H1 (cell line): ENCODE measurements at regions not wholly inside any gene's neighbourhood (a gene's known extent, or its start where the extent isn't known, plus 50 kb on each side); places are given as distances from the start of the nearest gene placed in this dataset.
A peak's percentile ranks its signal among the peaks of the same experiment; 100 is the strongest.

Experiments used
- CTCF ChIA-PET: fragments of 300-600 bp; sonication (Branson Sonifier 250); formaldehyde crosslinking; loops from one replicate; lab custom pipeline; 2021; ENCODE audit not compliant: partially characterized antibody; lab: Charles Lee
- POLR2A ChIA-PET: fragments of 300-600 bp; sonication (Branson Sonifier 250); formaldehyde crosslinking; loops from one replicate; lab custom pipeline; 2021; ENCODE audit warnings: inconsistent platforms; ENCODE audit not compliant: partially characterized antibody; lab: Charles Lee
- DNase-seq, 2 experiments: peaks; one replicate each; pipeline versions ENCODE4 v3.0.0 to v3.0.0-alpha.2; 2010 to 2022; ENCODE audit warnings: low spot score in 2 of 2, low read depth in 1 of 2, mixed read lengths in 1 of 2
- FAIRE-seq: peaks from 2 replicates; lab custom pipeline; 2011; peaks lifted over from hg19 to GRCh38; lab: Jason Lieb, UNC
- H2AFZ ChIP-seq: 2 replicates; pipeline ENCODE4 v1.8.1; 2012; ENCODE audit warnings: low read length, inconsistent platforms
- H2AK5ac ChIP-seq: 2 replicates; pipeline ENCODE4 v1.6.1; 2013; ENCODE audit warnings: low read depth, low read length
- H2BK120ac ChIP-seq: replicated peaks from 2 replicates; pipeline ENCODE3; 2013; ENCODE audit warnings: low read depth, low read length, inconsistent platforms
- H2BK12ac ChIP-seq: 2 replicates; pipeline ENCODE4 v1.6.1; 2013; ENCODE audit warnings: low read depth, low read length
- H2BK15ac ChIP-seq: 2 replicates; pipeline ENCODE4 v1.6.1; 2013; ENCODE audit warnings: low read length
- H2BK20ac ChIP-seq: 2 replicates; pipeline ENCODE4 v1.6.1; 2013; ENCODE audit warnings: low read length
- H2BK5ac ChIP-seq: 2 replicates; pipeline ENCODE4 v1.6.1; 2013; ENCODE audit warnings: low read depth, low read length
- H3K14ac ChIP-seq: 2 replicates; pipeline ENCODE4 v1.6.1; 2013; ENCODE audit warnings: inconsistent platforms; ENCODE audit not compliant: insufficient read length
- H3K18ac ChIP-seq: 2 replicates; pipeline ENCODE4 v1.6.1; 2013; ENCODE audit warnings: low read length; ENCODE audit errors: extremely low read depth
- H3K23ac ChIP-seq: 2 replicates; pipeline ENCODE4 v1.6.1; 2013; ENCODE audit warnings: inconsistent platforms; ENCODE audit not compliant: insufficient read length
- H3K23me2 ChIP-seq: 2 replicates; pipeline ENCODE4 v1.6.1; 2013; ENCODE audit warnings: low read depth, low read length
- H3K27ac ChIP-seq: 2 replicates; pipeline ENCODE4 v1.6.1; 2011; ENCODE audit warnings: low read depth, low read length, inconsistent platforms
- H3K27me3 ChIP-seq, 4 experiments: replicated peaks in 1 of 4; 1 replicate in 1 of 4; 2 replicates in 3 of 4; pipeline versions ENCODE4 v1.6.1 to v1.8.1; 2011 to 2013; ENCODE audit warnings: low read length in 3 of 4, mild to moderate bottlenecking in 3 of 4, inconsistent platforms in 2 of 4, mixed read lengths in 2 of 4, moderate library complexity in 1 of 4; ENCODE audit not compliant: control insufficient read depth in 3 of 4, insufficient read depth in 3 of 4; ENCODE audit errors: extremely low read depth in 1 of 4
- H3K36me3 ChIP-seq, 4 experiments: 2 replicates each; pipeline versions ENCODE4 v1.6.1 to v1.8.1; 2011 to 2013; ENCODE audit warnings: mild to moderate bottlenecking in 4 of 4, low read length in 3 of 4, moderate library complexity in 2 of 4, control low read depth in 1 of 4, inconsistent platforms in 1 of 4; ENCODE audit not compliant: insufficient read depth in 4 of 4, control insufficient read depth in 2 of 4
- H3K4ac ChIP-seq: replicated peaks from 2 replicates; pipeline ENCODE3; 2013; ENCODE audit warnings: low read length, low read depth, mixed read lengths, inconsistent platforms; ENCODE audit not compliant: insufficient read length
- H3K4me1 ChIP-seq, 4 experiments: replicated peaks in 1 of 4; 1 replicate in 1 of 4; 2 replicates in 3 of 4; pipeline versions ENCODE4 v1.6.1 to v1.8.1; 2011 to 2013; ENCODE audit warnings: low read length in 3 of 4, inconsistent platforms in 2 of 4, mixed read lengths in 1 of 4; ENCODE audit not compliant: insufficient read depth in 4 of 4, control insufficient read depth in 3 of 4
- H3K4me2 ChIP-seq, 2 experiments: 2 replicates each; pipeline versions ENCODE4 v1.6.1 to v1.8.1; 2011 to 2013; ENCODE audit warnings: low read depth in 2 of 2, low read length in 2 of 2, control low read depth in 1 of 2, inconsistent platforms in 1 of 2, mild to moderate bottlenecking in 1 of 2; ENCODE audit not compliant: insufficient read depth in 1 of 2
- H3K4me3 ChIP-seq, 4 experiments: fragments of 200-600, 300-600 bp in 1 of 4; sonication (generic), shearing (Covaris generic), sonication (Bioruptor Twin) in 1 of 4; 2 replicates each; pipeline versions ENCODE4 v1.5.1 to v1.8.1; 2011 to 2016; ENCODE audit warnings: low read length in 4 of 4, low read depth in 3 of 4, control low read depth in 2 of 4, inconsistent platforms in 2 of 4, mild to moderate bottlenecking in 2 of 4, mixed read lengths in 1 of 4, moderate library complexity in 1 of 4; ENCODE audit not compliant: insufficient read depth in 2 of 4; ENCODE audit errors: extremely low read depth in 1 of 4
- H3K56ac ChIP-seq: replicated peaks from 2 replicates; pipeline ENCODE3; 2013; ENCODE audit warnings: low read depth, mild to moderate bottlenecking, mixed read lengths, low read length, inconsistent platforms; ENCODE audit not compliant: insufficient read length
- H3K79me1 ChIP-seq: 2 replicates; pipeline ENCODE4 v1.6.1; 2013; ENCODE audit warnings: low read depth, low read length, control low read depth
- H3K79me2 ChIP-seq, 2 experiments: 2 replicates each; pipeline versions ENCODE4 v1.6.1 to v1.8.1; 2012 to 2013; ENCODE audit warnings: low read length in 2 of 2, mild to moderate bottlenecking in 2 of 2, inconsistent platforms in 1 of 2; ENCODE audit not compliant: insufficient read depth in 2 of 2, control insufficient read depth in 1 of 2
- H3K9ac ChIP-seq, 4 experiments: replicated peaks in 1 of 4; 1 replicate in 1 of 4; 2 replicates in 3 of 4; pipeline versions ENCODE4 v1.6.1 to v1.8.1; 2011 to 2013; ENCODE audit warnings: low read depth in 3 of 4, low read length in 3 of 4, control low read depth in 2 of 4, mild to moderate bottlenecking in 2 of 4, moderate library complexity in 2 of 4, inconsistent platforms in 1 of 4; ENCODE audit errors: extremely low read depth in 1 of 4
- H3K9me3 ChIP-seq, 2 experiments: 2 replicates each; pipeline versions ENCODE4 v1.6.1 to v1.8.1; 2012 to 2013; ENCODE audit warnings: mild to moderate bottlenecking in 2 of 2, moderate library complexity in 2 of 2, control low read depth in 1 of 2, inconsistent platforms in 1 of 2, low read depth in 1 of 2, low read length in 1 of 2, mixed read lengths in 1 of 2; ENCODE audit not compliant: insufficient read depth in 2 of 2
- H4K20me1 ChIP-seq, 2 experiments: replicated peaks in 1 of 2; 2 replicates each; pipeline versions ENCODE3 to v1.8.1; 2011 to 2013; ENCODE audit warnings: inconsistent platforms in 2 of 2, low read length in 2 of 2, mild to moderate bottlenecking in 1 of 2; ENCODE audit not compliant: insufficient read depth in 2 of 2, control insufficient read depth in 1 of 2
- H4K5ac ChIP-seq: 2 replicates; pipeline ENCODE4 v1.6.1; 2013; ENCODE audit warnings: low read length, low read depth, mixed read lengths, inconsistent platforms; ENCODE audit not compliant: insufficient read length
- H4K8ac ChIP-seq: 2 replicates; pipeline ENCODE4 v1.8.0; 2013; ENCODE audit warnings: mild to moderate bottlenecking, moderate library complexity, low read length, inconsistent platforms; ENCODE audit not compliant: insufficient read depth; ENCODE audit errors: extremely low read depth
- H4K91ac ChIP-seq: replicated peaks from 2 replicates; pipeline ENCODE3; 2013; ENCODE audit warnings: low read length, mixed read lengths, inconsistent platforms; ENCODE audit not compliant: insufficient read length
- ATF2 ChIP-seq: IDR thresholded peaks from 2 replicates; pipeline ENCODE4 v1.6.1; 2012; ENCODE audit warnings: low read length, inconsistent platforms
- CEBPB ChIP-seq: IDR thresholded peaks from 2 replicates; pipeline ENCODE4 v1.6.1; 2012; ENCODE audit warnings: low read depth, low read length
- WGBS, 2 experiments: shearing (Covaris generic) in 1 of 2; methylation state at CpG; one replicate each; pipeline versions ENCODE4 v1.1.6 to v1.1.7; 2013 to 2015; ENCODE audit warnings: low lambda C conversion rate in 2 of 2, mixed read lengths in 2 of 2, inconsistent platforms in 1 of 2, low coverage in 1 of 2, missing lambda C conversion rate in 1 of 2; ENCODE audit not compliant: insufficient replicate concordance in 2 of 2, insufficient coverage in 1 of 2, insufficient read length in 1 of 2; ENCODE audit errors: extremely low coverage in 1 of 2, missing lambda C conversion rate in 1 of 2; 5-methylcytosine and 5-hydroxymethylcytosine counted together

GRCh38 chr15:37813306-37813705, 121.1 kb upstream of the TMCO5A start:
- Histone ChIP-seq H4K5ac (no peak overlapping the region), H3K27me3 (no peaks in the 10 kb centered on the region), H4K20me1 (no peaks in the 10 kb centered on the region), H4K8ac (no peak overlapping the region), H3K36me3 (no peaks in the 10 kb centered on the region), H2BK120ac (no peak overlapping the region), H3K9ac (no peak overlapping the region), H2BK20ac (no peak overlapping the region), H2BK15ac (no peak overlapping the region), H3K4me1 (no peaks in the 10 kb centered on the region), H3K4ac (no peak overlapping the region), H2BK5ac (no peak overlapping the region), H3K9me3 (no peaks in the 10 kb centered on the region), H3K79me1 (no peaks in the 10 kb centered on the region), H3K23ac (no peak overlapping the region), H2AK5ac (no peak overlapping the region), H2AFZ (no peak overlapping the region), H2BK12ac (no peak overlapping the region), H3K4me3 (no peak overlapping the region), H3K79me2 (no peaks in the 10 kb centered on the region), H3K23me2 (no peaks in the 10 kb centered on the region), H3K27ac (no peak overlapping the region), H3K4me2 (no peak overlapping the region), H4K91ac (no peak overlapping the region), H3K18ac (no peak overlapping the region), H3K56ac (no peak overlapping the region), H3K14ac (no peak overlapping the region)
- TF ChIP-seq ATF2: no peak
- peak; percentile 24; the same call in 1 of the 2 replicates for TF ChIP-seq CEBPB
- POLR2A ChIA-PET: no interaction called here
- CTCF ChIA-PET: no interaction called here
- no peak for FAIRE-seq
- no peak for DNase-seq
- 94% methylated on average over 3 of the region's 3 CpGs; no CpG with 5 or more reads in 1 of the 2 experiments for WGBS, 2 experiments
